ENCODE measurements at regions not wholly inside any gene's neighbourhood (a gene's known extent, or its start where the extent isn't known, plus 50 kb on each side); places are given as distances from the start of the nearest gene placed in this dataset.
"Not testable (repeated sequence)": the region's sequence is repeated elsewhere in the genome, so short reads cannot be mapped to it uniquely, and the experiment has no call there.

DNA sequence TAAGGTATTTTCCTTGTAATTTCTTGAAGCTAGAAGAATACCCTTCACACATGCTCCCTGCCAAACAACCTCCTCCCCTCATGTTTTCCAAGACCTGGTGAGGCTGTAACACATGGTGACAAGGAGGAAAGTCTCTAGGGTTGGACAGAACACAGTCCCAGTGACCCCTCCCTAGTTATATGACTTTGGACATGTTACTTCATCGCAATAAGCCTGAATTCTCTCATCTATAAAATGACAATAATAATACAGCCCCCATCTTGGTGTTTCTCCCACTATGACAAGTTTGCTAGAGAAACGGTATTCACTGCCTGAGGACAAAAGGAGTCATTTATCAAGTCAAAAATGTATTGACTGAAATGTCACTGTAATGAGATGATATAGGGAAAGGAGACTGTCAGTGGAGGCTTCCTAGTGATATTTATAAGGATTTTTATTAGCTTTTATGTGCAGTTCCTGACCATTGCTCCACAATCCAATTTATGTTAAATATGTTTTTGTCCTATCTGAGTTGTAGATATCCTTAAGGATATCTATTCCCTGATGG, 464.4 kb downstream of the SUCLG1 start:
- ChIA-PET POLR2A (no interaction called here), CTCF (no interaction called here)
- TF ChIP-seq, protein P1, sequence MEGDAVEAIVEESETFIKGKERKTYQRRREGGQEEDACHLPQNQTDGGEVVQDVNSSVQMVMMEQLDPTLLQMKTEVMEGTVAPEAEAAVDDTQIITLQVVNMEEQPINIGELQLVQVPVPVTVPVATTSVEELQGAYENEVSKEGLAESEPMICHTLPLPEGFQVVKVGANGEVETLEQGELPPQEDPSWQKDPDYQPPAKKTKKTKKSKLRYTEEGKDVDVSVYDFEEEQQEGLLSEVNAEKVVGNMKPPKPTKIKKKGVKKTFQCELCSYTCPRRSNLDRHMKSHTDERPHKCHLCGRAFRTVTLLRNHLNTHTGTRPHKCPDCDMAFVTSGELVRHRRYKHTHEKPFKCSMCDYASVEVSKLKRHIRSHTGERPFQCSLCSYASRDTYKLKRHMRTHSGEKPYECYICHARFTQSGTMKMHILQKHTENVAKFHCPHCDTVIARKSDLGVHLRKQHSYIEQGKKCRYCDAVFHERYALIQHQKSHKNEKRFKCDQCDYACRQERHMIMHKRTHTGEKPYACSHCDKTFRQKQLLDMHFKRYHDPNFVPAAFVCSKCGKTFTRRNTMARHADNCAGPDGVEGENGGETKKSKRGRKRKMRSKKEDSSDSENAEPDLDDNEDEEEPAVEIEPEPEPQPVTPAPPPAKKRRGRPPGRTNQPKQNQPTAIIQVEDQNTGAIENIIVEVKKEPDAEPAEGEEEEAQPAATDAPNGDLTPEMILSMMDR (IDR thresholded peaks at IDR 0.05; ENCODE audit: control extremely low read depth, extremely low read depth, low read depth, missing control alignments): no peak
- no peak for DNase-seq (ENCODE audit: extremely low spot score)

DNA sequence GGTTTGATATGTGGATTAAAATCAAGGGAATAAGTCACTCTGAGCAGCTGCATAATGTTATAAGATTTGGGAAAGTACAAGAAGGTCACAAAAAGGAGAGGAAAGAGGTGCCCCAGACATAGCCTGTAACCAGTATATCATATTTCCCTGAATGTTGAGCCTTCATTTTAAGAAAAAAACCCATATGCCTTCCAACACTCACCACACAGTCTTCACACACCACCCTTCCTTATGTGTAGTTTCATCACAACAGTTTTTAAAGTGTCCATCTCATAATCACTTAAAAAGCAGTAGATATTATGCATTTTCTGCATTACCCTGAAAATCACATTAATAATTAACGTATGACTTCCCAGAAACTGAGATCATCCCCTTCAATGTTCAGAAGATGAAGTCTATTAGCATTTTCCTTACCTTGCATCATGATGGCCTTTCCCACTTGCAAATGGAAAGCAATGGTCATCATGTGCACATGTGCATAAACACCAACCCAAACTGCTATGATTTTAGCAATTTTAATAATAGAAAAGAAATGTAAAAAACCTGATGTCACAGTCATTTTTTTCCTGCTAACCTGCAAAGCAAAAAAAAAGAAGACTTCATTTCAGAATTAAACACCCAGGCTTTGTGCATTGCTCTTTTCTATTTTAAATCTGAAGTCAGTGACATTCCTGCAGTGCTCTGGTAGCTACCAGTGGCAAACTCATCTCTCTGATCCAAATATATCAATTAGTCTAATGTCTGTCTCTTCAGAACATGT, 465.0 kb downstream of the SUCLG1 start:
- no peak for DNase-seq (ENCODE audit: extremely low spot score)
- POLR2A ChIA-PET: no interaction called here
- CTCF ChIA-PET: interaction anchor here (1.2 kb wide), 1 partner anchor 33 kb away, joined by 3 read pairs; no protein-coding TSS in a partner anchor
- TF ChIP-seq, protein P1 (IDR thresholded peaks at IDR 0.05; ENCODE audit: control extremely low read depth, extremely low read depth, low read depth, missing control alignments): no peak

DNA sequence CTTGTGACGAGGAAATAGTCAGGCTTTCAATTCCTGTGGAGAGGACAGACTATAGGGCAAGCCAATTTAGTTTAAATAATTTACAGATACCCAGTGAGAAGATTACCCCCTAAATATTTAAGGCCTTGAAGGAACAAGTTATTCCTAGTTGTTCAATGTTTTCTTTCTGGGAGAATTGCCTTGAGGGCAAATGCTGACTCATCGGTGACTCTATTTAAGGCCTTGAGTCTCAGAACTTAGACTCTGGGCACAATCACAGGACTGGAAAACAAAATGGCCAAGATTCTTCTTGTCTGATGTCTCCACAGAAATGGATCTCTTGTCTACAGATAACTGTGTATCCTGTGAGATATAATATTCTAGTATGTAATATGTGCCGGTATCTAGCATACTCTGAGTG, 467.1 kb downstream of the SUCLG1 start:
- TF ChIP-seq, protein P1 (IDR thresholded peaks at IDR 0.05; ENCODE audit: control extremely low read depth, extremely low read depth, low read depth, missing control alignments): no peak
- ChIA-PET POLR2A (no interaction called here), CTCF (no interaction called here)
- DNase-seq (ENCODE audit: extremely low spot score): no peak

DNA sequence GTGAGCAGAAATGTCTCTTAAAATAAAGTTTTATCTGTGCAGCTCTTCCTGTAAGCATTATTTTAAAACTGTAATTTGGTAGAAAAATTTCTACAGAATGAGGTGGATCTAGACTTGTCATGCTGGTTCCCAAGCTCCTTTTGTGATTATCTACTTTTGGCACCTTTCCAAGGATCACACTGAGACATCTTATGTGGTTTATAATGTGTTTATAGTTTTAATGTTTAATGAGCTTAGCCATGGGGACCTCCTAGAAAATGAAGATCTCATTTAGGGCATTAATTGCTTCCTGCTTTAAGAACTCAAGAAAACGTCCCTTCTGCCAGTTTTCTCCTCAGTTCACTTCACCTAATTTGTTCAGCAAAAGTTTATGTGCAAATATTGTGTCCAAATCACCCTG, 468.4 kb downstream of the SUCLG1 start:
- no peak for DNase-seq (ENCODE audit: extremely low spot score)
- TF ChIP-seq, protein P1 (IDR thresholded peaks at IDR 0.05; ENCODE audit: control extremely low read depth, extremely low read depth, low read depth, missing control alignments): no peak
- CTCF ChIA-PET: no interaction called here
- POLR2A ChIA-PET: no interaction called here

DNA sequence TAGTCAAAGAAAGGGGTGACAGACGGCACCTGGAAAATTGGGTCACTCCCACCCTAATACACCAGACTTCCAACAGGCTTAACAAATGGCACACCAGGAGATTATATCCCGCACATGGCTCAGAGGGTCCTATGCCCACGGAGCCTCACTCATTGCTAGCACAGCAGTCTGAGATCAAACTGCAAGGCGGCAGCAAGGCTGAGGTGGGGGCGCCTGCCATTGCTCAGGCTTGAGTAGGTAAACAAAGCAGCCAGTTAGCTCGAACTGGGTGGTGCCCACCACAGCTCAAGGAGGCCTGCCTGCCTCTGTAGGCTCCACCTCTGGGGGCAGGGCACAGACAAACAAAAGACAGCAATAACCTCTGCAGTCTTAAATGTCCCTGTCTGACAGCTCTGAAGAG, 482.5 kb downstream of the SUCLG1 start:
- POLR2A ChIA-PET; DNase-seq (ENCODE audit: extremely low spot score); CTCF ChIA-PET: not testable (repeated sequence)

DNA sequence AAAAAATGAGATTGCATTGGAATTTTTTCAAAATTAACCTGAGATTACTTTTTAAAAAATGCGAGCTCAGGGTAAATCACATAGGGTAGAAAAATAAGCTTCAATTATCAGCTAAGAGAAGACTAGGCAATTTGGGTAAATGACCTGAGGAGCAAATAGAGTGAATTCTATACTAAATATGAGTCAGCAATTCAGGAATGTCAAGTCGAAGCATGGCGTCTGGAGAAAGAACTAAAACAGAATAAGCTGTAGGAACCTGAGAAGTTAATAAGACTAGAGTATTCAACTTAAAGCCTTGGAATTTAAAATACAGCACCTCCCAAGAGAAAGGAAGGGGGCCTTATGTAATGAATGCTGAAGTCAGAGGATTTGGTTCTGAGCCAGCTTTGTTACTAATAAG, 487.0 kb downstream of the SUCLG1 start:
- TF ChIP-seq, protein P1 (IDR thresholded peaks at IDR 0.05; ENCODE audit: control extremely low read depth, extremely low read depth, low read depth, missing control alignments): no peak
- DNase-seq (ENCODE audit: extremely low spot score): no peak
- ChIA-PET CTCF (interaction anchor here (1.2 kb wide), 1 partner anchor 17 kb away, joined by 3 read pairs; no protein-coding TSS in a partner anchor), POLR2A (no interaction called here)

DNA sequence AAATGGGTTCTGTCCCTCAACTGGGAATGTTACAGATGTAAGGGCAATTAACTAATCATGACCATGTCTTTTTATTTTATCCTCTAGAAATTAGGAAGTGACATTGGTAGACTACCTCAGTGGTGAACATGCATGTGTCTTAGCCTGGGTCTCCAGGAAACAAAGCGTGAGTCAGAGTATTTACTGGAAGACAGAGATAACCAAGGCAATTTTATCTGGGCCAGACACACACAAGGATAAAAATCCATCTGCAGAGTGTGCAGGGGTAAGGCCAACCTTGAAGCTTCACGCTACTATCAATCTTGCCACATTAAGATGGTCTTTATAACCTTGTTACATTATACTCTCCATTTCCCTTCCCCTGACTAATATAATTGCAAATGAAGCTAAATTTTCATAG, 487.5 kb downstream of the SUCLG1 start:
- TF ChIP-seq, protein P1 (IDR thresholded peaks at IDR 0.05; ENCODE audit: control extremely low read depth, extremely low read depth, low read depth, missing control alignments): no peak
- no peak for DNase-seq (ENCODE audit: extremely low spot score)
- POLR2A ChIA-PET: no interaction called here
- CTCF ChIA-PET: interaction anchor here (1.2 kb wide), 1 partner anchor 17 kb away, joined by 3 read pairs; no protein-coding TSS in a partner anchor
